ENCODE measurements at regions not wholly inside any gene's neighbourhood (a gene's known extent, or its start where the extent isn't known, plus 50 kb on each side); places are given as distances from the start of the nearest gene placed in this dataset.

DNA sequence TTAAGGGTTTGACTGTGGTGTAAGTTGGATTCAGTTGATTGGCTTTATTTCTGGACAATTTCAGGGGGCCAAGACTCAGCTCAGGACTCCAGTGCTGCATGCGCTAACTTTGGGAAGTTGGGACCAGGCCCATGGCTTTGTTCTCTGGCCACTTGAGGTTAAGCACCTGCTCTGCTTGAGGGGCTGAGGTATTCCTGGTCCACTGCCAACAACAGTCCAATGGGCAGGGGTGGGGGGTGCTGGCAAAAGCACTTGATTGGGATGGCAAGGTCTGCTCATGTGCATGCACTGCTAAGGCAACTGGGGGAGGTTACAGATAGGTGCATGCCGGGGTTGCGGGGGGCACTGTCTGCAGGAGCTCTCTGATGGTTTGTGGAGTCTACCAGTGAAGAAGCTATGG lies 52.6 kb upstream of the ASB17 start:
- DNase-seq (ENCODE audit: low spot score), result no peak

DNA sequence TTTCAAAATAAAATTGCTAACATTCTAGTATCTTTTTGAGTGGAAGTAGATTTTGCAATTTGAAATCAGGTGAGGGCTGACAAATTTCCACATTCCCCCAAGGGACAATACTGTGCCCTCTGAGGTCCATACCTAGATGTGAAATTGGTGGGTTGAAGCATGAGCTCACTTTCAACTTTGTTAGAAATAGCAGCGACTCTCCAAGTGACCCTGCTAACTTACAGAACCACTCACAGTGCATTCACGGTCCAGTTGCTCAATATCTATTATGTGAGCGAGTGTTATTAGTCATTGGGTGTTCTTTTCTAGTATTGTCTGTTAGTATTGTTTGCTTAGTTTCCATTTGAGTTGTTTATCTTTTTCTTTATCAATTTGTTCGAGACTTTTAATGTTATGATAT lies 53.6 kb upstream of the ASB17 start:
- no peak for DNase-seq (ENCODE audit: low spot score)

- DNase-seq (ENCODE audit: low spot score), result no peak
Observed at GRCh38 chr1:75986478-75986877, 54.3 kb upstream of the ASB17 start.

GRCh38 chr1:75989121-75989520 lies 56.9 kb upstream of the ASB17 start:
- no peak for DNase-seq (ENCODE audit: low spot score)

GRCh38 chr1:75990686-75991085 lies 58.5 kb upstream of the ASB17 start:
- DNase-seq (ENCODE audit: low spot score), result no peak

DNA sequence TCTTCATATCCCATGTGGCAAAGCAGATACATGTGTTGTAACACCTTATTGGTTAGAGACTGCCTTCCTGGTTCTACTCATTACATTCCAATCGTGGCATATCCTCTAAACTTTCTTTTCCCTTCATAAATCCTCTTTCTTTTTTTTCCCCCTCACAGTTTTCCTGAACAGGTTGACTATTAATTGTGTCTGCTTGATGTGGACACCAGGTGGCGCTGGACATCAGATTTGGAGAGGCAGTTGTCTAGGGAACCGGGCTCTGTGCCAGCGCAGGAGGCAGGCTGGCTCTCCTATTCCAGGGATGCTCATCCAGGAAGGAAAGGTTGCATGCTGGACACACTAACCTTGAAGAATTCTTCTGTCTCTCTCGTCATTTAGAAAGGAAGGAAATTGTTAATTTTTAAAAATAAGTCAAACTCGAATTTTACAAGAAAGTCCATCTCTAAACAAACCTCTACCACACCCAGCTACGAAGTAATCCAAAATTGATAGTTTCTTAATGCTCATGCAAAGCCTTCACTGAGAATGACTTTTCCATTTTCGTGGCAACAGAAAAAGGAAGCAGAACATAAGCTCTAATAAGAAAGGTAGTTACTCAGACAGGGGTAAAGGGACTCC lies 59.4 kb upstream of the ASB17 start:
- DNase-seq (ENCODE audit: low spot score), result peak; percentile 84

- DNase-seq (ENCODE audit: low spot score), result no peak
Observed at GRCh38 chr1:75992312-75992711, 60.1 kb upstream of the ASB17 start.

GRCh38 chr1:75993661-75994060 lies 61.5 kb upstream of the ASB17 start:
- no peak for DNase-seq (ENCODE audit: low spot score)

DNA sequence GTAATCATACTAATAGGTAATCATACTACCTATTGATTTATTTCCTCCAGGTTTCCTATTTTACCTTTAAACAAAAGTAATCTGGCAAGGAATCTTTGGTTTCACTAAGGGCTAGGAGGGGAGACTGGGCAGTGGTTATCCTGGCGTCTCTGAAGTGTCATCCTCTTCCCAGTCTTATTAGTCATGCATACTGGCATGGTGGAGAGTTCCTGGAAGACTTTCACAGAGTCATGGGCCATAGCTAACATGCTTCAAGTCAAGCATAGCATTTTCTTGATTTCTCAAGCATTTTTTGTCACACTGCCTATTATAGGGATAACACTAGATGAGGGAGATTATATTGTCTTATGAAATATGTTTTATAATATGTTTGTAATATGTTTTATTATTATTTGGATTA lies 64.0 kb upstream of the ASB17 start:
- DNase-seq (ENCODE audit: low spot score), result no peak

- no peak for DNase-seq (ENCODE audit: low spot score)
Observed at GRCh38 chr1:75999034-75999433, 66.8 kb upstream of the ASB17 start.

GRCh38 chr1:76003946-76004345 lies 70.6 kb upstream of the ST6GALNAC3 start:
- no peak for DNase-seq (ENCODE audit: low spot score)

- DNase-seq (ENCODE audit: low spot score), result no peak
Observed at GRCh38 chr1:76005765-76006164, 68.8 kb upstream of the ST6GALNAC3 start.

DNA sequence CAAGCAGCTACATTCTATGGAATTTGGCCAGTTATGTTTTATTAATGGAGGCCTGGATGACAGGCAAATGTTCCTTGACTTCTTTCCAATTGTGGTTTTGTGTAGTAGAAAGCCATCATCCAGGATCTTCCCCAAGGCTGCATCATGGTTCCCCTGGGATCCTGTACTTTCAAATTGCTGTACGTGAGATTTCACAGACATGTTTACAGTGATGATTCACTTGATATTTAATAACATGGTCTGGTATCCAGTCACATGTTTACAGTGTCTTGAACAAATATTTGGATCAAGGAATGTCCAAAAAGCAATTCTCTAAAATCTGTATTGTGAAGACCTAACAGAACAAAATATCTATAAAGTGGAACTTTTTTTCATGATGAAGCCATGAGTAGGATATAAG lies 68.3 kb upstream of the ST6GALNAC3 start:
- no peak for DNase-seq (ENCODE audit: low spot score)

GRCh38 chr1:76010802-76011201 lies 63.7 kb upstream of the ST6GALNAC3 start:
- DNase-seq (ENCODE audit: low spot score), result no peak

- DNase-seq (ENCODE audit: low spot score), result no peak
Observed at GRCh38 chr1:76012341-76013205, 62.0 kb upstream of the ST6GALNAC3 start.

- no peak for DNase-seq (ENCODE audit: low spot score)
Observed at GRCh38 chr1:76013206-76013581, 61.4 kb upstream of the ST6GALNAC3 start.

GRCh38 chr1:76015478-76016103 lies 59.0 kb upstream of the ST6GALNAC3 start:
- DNase-seq (ENCODE audit: low spot score), result no peak

GRCh38 chr1:76018045-76018444 lies 56.5 kb upstream of the ST6GALNAC3 start:
- DNase-seq (ENCODE audit: low spot score), result no peak

DNA sequence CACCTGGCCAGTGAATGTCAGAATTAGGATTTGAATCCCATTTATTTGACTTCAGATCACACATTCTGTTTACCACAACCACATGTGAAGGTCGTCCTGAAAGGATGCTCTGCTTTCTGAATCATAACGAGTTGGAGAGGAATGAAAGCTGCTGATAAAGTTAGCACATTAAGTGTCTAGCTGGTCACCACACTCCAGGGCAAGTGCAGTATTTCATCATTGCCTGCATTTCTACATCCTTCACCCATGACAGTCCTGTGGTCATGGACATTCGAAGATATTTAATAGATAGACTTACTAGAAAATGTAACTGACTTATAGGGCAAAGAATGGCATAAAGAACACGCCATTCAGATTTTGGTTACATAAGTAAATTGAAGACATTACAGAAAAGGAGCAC lies 52.7 kb upstream of the ST6GALNAC3 start:
- no peak for DNase-seq (ENCODE audit: low spot score)

DNA sequence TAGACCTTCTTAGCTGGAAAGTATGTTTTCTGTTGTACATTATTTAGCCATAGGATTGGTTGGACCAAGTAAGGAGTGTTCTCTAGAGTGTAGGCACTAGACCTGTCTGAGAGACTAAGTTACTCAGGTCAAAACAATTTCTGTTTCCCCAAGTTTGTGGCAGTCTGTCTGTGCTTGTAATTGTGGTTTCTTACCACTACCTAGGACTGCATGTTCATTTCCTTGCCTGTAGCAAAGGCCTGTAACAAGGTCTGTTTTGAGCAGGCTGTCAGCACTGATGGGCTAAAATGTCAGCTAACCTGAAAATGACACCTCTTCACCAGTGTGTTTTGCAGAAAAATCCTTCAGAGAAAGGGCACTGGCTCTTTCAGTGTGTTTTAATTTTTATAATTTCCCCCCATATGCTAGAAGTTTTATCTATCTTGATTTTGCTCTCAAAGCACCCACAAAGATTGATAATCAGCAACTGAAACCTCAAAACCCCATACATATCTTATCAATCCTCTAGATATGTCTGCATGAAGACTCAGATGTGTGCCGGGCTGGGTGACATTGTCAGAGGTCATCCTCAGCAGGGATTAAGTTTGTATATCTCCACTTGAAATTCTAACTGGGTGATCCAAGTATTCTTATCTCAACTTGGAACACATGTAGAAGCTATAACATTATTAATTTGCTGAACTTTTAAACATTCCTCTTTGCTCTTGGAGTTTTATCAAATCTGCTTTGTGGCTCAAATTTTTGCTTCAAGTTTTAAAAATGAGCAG lies 50.7 kb upstream of the ST6GALNAC3 start:
- no peak for DNase-seq (ENCODE audit: low spot score)

All from hematopoietic multipotent progenitor cell treated with erythropoietin and hydrocortisone succinate and interleukin-3 and kit ligand, for 17 days (in vitro differentiated cells).